ENCODE measurements at regions not wholly inside any gene's neighbourhood (a gene's known extent, or its start where the extent isn't known, plus 50 kb on each side); places are given as distances from the start of the nearest gene placed in this dataset.

DNA sequence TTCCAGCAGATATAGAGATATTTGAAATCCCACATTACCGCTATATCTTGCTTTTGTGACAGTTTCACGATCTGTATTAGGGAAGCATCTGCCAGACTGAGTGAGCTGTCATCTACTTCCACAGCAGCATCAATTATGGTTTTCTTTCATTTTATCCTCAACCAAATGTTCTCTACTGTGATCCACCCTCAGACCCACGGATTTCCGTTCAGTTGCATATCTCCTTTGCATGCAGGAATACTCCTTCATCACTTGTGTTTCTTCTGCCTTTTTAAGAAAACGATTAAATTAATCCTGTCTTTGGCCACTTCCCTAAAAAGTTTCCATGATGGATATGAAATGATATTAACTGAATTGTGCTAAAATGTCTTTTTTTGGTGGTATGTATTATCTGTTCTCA lies 262.1 kb upstream of the ADGRB3 start:
- Histone ChIP-seq H3K9ac (ENCODE audit: low read length) (no peak overlapping the region), H3K4me1 (ENCODE audit: control insufficient read depth, low read depth, low read length) (no peaks in the 10 kb centered on the region), H3K27me3 (ENCODE audit: control insufficient read depth, insufficient read depth, low read length) (no peaks in the 10 kb centered on the region), H3K36me3 (ENCODE audit: control insufficient read depth, low read depth, low read length) (no peaks in the 10 kb centered on the region), H3K4me3 (ENCODE audit: low read length) (no peak overlapping the region), H3K27ac (ENCODE audit: low read length) (no peak overlapping the region), H3K9me3 (ENCODE audit: control insufficient read depth, low read depth, low read length) (no peaks in the 10 kb centered on the region)

DNA sequence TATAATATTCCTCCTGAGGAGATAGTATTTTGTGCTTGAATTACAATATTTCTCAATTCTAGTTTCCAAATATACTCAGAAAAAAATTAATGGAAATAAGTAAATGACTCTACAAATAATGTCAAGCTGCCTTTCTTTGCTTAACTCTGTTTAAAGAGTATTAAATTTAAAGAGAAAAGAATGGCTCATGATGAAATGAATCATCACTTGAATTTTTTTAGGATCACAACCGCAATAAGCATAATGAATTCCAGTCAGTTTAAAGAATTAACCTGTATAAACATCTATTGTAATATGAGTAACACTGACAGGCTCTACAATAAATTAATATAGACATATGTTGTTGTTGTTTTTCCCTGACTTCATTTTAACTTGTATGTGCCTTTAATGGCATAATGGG lies 266.2 kb upstream of the ADGRB3 start:
- Histone ChIP-seq H3K4me3 (ENCODE audit: low read length) (no peak overlapping the region), H3K9me3 (ENCODE audit: control insufficient read depth, low read depth, low read length) (no peaks in the 10 kb centered on the region), H3K4me1 (ENCODE audit: control insufficient read depth, low read depth, low read length) (no peaks in the 10 kb centered on the region), H3K9ac (ENCODE audit: low read length) (no peak overlapping the region), H3K36me3 (ENCODE audit: control insufficient read depth, low read depth, low read length) (no peaks in the 10 kb centered on the region), H3K27ac (ENCODE audit: low read length) (no peak overlapping the region), H3K27me3 (ENCODE audit: control insufficient read depth, insufficient read depth, low read length) (no peaks in the 10 kb centered on the region)

- Histone ChIP-seq H3K27me3 (ENCODE audit: control insufficient read depth, insufficient read depth, low read length) (no peaks in the 10 kb centered on the region), H3K27ac (ENCODE audit: low read length) (no peak overlapping the region), H3K9me3 (ENCODE audit: control insufficient read depth, low read depth, low read length) (no peaks in the 10 kb centered on the region), H3K36me3 (ENCODE audit: control insufficient read depth, low read depth, low read length) (no peaks in the 10 kb centered on the region), H3K4me1 (ENCODE audit: control insufficient read depth, low read depth, low read length) (no peaks in the 10 kb centered on the region), H3K4me3 (ENCODE audit: low read length) (no peak overlapping the region), H3K9ac (ENCODE audit: low read length) (no peak overlapping the region)
Measured at GRCh38 chr6:68364271-68364805, 270.7 kb upstream of the ADGRB3 start.

- Histone ChIP-seq H3K36me3 (ENCODE audit: control insufficient read depth, low read depth, low read length) (no peaks in the 10 kb centered on the region), H3K9ac (ENCODE audit: low read length) (no peak overlapping the region), H3K27me3 (ENCODE audit: control insufficient read depth, insufficient read depth, low read length) (no peaks in the 10 kb centered on the region), H3K4me1 (ENCODE audit: control insufficient read depth, low read depth, low read length) (no peaks in the 10 kb centered on the region), H3K9me3 (ENCODE audit: control insufficient read depth, low read depth, low read length) (no peaks in the 10 kb centered on the region), H3K4me3 (ENCODE audit: low read length) (no peak overlapping the region), H3K27ac (ENCODE audit: low read length) (no peak overlapping the region)
Measured at GRCh38 chr6:68343901-68344300, 291.2 kb upstream of the ADGRB3 start.

- H3K9ac ChIP-seq (ENCODE audit: low read length): no peak overlapping the region
- H3K9me3 ChIP-seq (ENCODE audit: control insufficient read depth, low read depth, low read length): no peaks in the 10 kb centered on the region
- H3K27ac ChIP-seq (ENCODE audit: low read length): no peak overlapping the region
- H3K27me3 ChIP-seq (ENCODE audit: control insufficient read depth, insufficient read depth, low read length): no peaks in the 10 kb centered on the region
- H3K36me3 ChIP-seq (ENCODE audit: control insufficient read depth, low read depth, low read length): no peaks in the 10 kb centered on the region
- H3K4me3 ChIP-seq (ENCODE audit: low read length): no peak overlapping the region
- H3K4me1 ChIP-seq (ENCODE audit: control insufficient read depth, low read depth, low read length): no peaks in the 10 kb centered on the region
Measured at GRCh38 chr6:68342286-68342685, 292.8 kb upstream of the ADGRB3 start.

DNA sequence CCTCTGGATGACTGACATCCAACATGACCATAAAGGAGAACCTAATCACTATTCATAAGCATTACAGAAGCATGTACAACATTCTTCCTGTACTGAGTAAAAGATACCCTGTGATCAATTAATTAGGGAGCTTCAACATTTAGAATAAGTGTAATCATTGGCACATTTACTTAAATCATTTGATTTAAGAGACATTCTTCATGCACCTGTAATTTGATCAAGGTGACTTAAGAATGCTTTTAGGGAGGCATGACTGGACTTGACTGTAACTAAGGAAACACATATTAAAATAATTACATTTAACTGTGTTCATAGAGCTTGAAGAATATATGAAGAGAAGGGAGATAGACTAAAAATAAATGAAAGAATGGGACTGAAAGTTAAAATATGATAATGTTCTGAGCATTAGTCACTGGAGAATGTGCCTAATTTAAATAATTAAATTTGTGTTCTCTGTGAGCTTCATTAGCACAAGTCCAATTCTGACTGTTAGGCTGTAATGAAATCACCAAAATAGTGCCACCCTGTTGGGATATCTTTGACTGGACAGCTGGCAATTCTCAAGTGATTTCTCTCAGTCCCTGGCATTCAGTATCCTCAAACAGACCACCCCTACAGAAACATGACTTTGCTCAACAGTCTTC lies 295.5 kb upstream of the ADGRB3 start:
- Histone ChIP-seq H3K9ac (ENCODE audit: low read length) (no peak overlapping the region), H3K4me1 (ENCODE audit: control insufficient read depth, low read depth, low read length) (no peaks in the 10 kb centered on the region), H3K27me3 (ENCODE audit: control insufficient read depth, insufficient read depth, low read length) (no peaks in the 10 kb centered on the region), H3K4me3 (ENCODE audit: low read length) (no peak overlapping the region), H3K36me3 (ENCODE audit: control insufficient read depth, low read depth, low read length) (no peaks in the 10 kb centered on the region), H3K27ac (ENCODE audit: low read length) (no peak overlapping the region), H3K9me3 (ENCODE audit: control insufficient read depth, low read depth, low read length) (no peaks in the 10 kb centered on the region)

DNA sequence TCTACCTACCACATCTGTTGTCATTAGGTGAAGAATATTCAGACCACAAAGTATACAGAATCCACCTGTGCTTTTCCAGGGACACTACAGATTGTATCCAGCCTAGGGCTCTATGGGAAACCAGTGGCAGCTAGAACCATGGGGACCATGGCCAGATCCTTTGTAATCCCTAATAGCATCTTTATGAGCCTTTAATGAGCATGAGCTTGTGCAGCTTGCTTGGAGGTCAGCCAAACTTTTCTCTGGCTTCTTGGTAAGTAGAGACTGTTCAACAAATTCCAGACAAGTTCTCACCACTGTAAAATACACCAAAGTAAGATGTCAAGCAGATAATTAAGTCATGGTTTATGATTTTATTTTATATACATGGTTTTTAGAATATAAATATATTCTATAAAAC lies 301.6 kb upstream of the ADGRB3 start:
- H3K4me3 ChIP-seq (ENCODE audit: low read length): no peak overlapping the region
- no peaks in the 10 kb centered on the region for H3K9me3 ChIP-seq (ENCODE audit: control insufficient read depth, low read depth, low read length)
- no peaks in the 10 kb centered on the region for H3K4me1 ChIP-seq (ENCODE audit: control insufficient read depth, low read depth, low read length)
- H3K27me3 ChIP-seq (ENCODE audit: control insufficient read depth, insufficient read depth, low read length): no peaks in the 10 kb centered on the region
- H3K9ac ChIP-seq (ENCODE audit: low read length): no peak overlapping the region
- no peak overlapping the region for H3K27ac ChIP-seq (ENCODE audit: low read length)
- no peaks in the 10 kb centered on the region for H3K36me3 ChIP-seq (ENCODE audit: control insufficient read depth, low read depth, low read length)

DNA sequence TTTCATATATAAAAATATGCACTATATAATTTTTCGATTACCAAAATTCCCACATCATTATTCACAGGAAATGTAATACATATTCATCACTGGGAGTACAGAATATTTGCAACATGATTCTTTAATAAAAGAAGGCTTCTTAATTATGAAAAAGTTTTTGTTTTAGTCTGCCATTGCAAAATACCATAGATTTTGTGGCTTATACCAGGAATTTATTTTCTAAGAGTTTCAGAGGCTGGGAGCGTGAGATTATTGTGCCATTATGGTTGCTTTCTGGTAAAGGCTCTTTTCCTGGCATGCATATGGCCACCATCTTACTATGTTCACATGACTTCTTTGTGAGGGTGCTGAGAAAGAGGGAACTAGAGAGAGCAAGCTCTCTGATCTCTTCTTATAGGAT lies 306.9 kb upstream of the ADGRB3 start:
- H3K27ac ChIP-seq (ENCODE audit: low read length): no peak overlapping the region
- H3K4me1 ChIP-seq (ENCODE audit: control insufficient read depth, low read depth, low read length): no peaks in the 10 kb centered on the region
- no peak overlapping the region for H3K9ac ChIP-seq (ENCODE audit: low read length)
- no peak overlapping the region for H3K4me3 ChIP-seq (ENCODE audit: low read length)
- no peaks in the 10 kb centered on the region for H3K36me3 ChIP-seq (ENCODE audit: control insufficient read depth, low read depth, low read length)
- H3K9me3 ChIP-seq (ENCODE audit: control insufficient read depth, low read depth, low read length): no peaks in the 10 kb centered on the region
- H3K27me3 ChIP-seq (ENCODE audit: control insufficient read depth, insufficient read depth, low read length): no peaks in the 10 kb centered on the region

- no peaks in the 10 kb centered on the region for H3K9me3 ChIP-seq (ENCODE audit: control insufficient read depth, low read depth, low read length)
- H3K27me3 ChIP-seq (ENCODE audit: control insufficient read depth, insufficient read depth, low read length): no peaks in the 10 kb centered on the region
- H3K4me1 ChIP-seq (ENCODE audit: control insufficient read depth, low read depth, low read length): no peaks in the 10 kb centered on the region
- H3K36me3 ChIP-seq (ENCODE audit: control insufficient read depth, low read depth, low read length): no peaks in the 10 kb centered on the region
- no peak overlapping the region for H3K4me3 ChIP-seq (ENCODE audit: low read length)
- no peak overlapping the region for H3K9ac ChIP-seq (ENCODE audit: low read length)
- H3K27ac ChIP-seq (ENCODE audit: low read length): no peak overlapping the region
Measured at GRCh38 chr6:68326762-68327161, 308.3 kb upstream of the ADGRB3 start.

DNA sequence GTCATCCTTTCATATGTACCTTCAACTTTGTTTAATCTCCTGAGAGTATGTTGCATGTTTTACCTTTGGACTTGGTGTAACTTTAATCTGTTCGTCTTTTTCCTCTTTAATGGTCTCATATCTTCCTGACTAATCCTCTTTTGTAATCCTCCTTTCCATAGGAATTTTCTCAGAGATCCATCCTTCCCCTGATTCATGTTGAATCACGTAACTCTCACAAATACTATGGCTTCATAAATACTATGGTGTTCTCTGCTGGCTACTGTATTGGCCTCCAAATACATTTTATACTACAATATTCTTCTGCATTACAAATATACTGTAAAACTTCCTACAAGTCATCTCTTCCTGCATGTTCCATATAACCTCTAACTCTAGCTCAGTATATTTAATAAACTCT lies 317.7 kb upstream of the ADGRB3 start:
- Histone ChIP-seq H3K27ac (ENCODE audit: low read length) (no peak overlapping the region), H3K4me1 (ENCODE audit: control insufficient read depth, low read depth, low read length) (no peaks in the 10 kb centered on the region), H3K4me3 (ENCODE audit: low read length) (no peak overlapping the region), H3K9ac (ENCODE audit: low read length) (no peak overlapping the region), H3K36me3 (ENCODE audit: control insufficient read depth, low read depth, low read length) (no peaks in the 10 kb centered on the region), H3K9me3 (ENCODE audit: control insufficient read depth, low read depth, low read length) (no peaks in the 10 kb centered on the region), H3K27me3 (ENCODE audit: control insufficient read depth, insufficient read depth, low read length) (no peaks in the 10 kb centered on the region)

DNA sequence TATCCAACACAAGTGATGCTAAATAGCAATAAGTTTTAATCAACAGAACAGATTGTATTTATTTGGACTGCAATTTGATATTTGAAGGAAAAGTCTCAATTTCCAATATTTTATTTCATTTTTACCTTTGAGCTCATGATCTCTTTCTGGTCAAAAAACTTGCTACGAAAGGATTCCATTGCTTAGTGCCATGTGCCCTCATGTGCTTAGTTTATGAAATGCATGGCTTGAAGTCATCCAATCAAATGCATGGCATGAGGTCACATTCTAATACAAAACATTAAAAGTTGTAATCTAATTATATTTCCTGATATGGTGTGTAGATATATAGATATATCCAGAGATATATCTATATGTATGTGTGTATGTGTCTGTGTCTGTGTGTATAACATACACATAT lies 321.2 kb upstream of the ADGRB3 start:
- Histone ChIP-seq H3K9ac (ENCODE audit: low read length) (no peak overlapping the region), H3K4me1 (ENCODE audit: control insufficient read depth, low read depth, low read length) (no peaks in the 10 kb centered on the region), H3K4me3 (ENCODE audit: low read length) (no peak overlapping the region), H3K27ac (ENCODE audit: low read length) (no peak overlapping the region), H3K9me3 (ENCODE audit: control insufficient read depth, low read depth, low read length) (no peaks in the 10 kb centered on the region), H3K36me3 (ENCODE audit: control insufficient read depth, low read depth, low read length) (no peaks in the 10 kb centered on the region), H3K27me3 (ENCODE audit: control insufficient read depth, insufficient read depth, low read length) (no peaks in the 10 kb centered on the region)

DNA sequence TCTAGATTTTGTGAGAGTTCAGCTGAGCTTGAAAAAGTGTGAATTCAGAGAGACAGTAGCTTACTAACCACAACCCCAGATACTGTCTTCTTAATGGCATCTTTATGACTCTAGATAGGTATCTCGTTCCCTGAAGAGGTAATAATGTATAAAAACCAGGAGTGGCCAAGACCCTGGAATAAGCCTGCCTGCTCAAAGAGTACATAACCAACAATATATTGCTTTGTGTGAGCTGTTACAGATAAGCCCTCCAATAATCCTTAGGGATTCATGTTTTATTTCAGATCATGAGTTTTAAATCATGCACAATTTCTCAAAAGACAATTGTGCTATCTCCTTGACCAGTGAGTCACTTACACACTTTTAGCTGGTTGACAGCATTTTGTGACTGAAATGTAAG lies 327.8 kb upstream of the ADGRB3 start:
- Histone ChIP-seq H3K9ac (ENCODE audit: low read length) (no peak overlapping the region), H3K27me3 (ENCODE audit: control insufficient read depth, insufficient read depth, low read length) (no peaks in the 10 kb centered on the region), H3K4me1 (ENCODE audit: control insufficient read depth, low read depth, low read length) (no peaks in the 10 kb centered on the region), H3K4me3 (ENCODE audit: low read length) (no peak overlapping the region), H3K9me3 (ENCODE audit: control insufficient read depth, low read depth, low read length) (no peaks in the 10 kb centered on the region), H3K27ac (ENCODE audit: low read length) (no peak overlapping the region), H3K36me3 (ENCODE audit: control insufficient read depth, low read depth, low read length) (no peaks in the 10 kb centered on the region)

Measured in iPS-18a (cell line).